Stimulated activated CD8-positive, alpha-beta memory T cell treated with anti-CD3 and anti-CD28 coated beads, Interleukin-15, amount 100 ng/mL, for 1 hour (primary cell): ENCODE measurements at regions not wholly inside any gene's neighbourhood (a gene's known extent, or its start where the extent isn't known, plus 50 kb on each side); places are given as distances from the start of the nearest gene placed in this dataset.
"Not testable (repeated sequence)": the region's sequence is repeated elsewhere in the genome, so short reads cannot be mapped to it uniquely, and the experiment has no call there.

Experiments used
- DNase-seq: peaks from one replicate; pipeline ENCODE4 v3.0.0-alpha.2; 2020; ENCODE audit warnings: low read depth

GRCh38 chr1:239931341-239931740 lies 160.3 kb upstream of the FMN2 start:
- no peak for DNase-seq

GRCh38 chr1:239939602-239940001 lies 152.1 kb upstream of the FMN2 start:
- DNase-seq = no peak

- no peak for DNase-seq
Observed at GRCh38 chr1:239943761-239944160, 147.9 kb upstream of the FMN2 start.

GRCh38 chr1:239944666-239945065 lies 147.0 kb upstream of the FMN2 start:
- no peak for DNase-seq

- DNase-seq = no peak
Observed at GRCh38 chr1:239947801-239948200, 143.9 kb upstream of the FMN2 start.

- DNase-seq = no peak
Observed at GRCh38 chr1:239951511-239952140, 140.1 kb upstream of the FMN2 start.

- no peak for DNase-seq
Observed at GRCh38 chr1:239952348-239953308, 139.1 kb upstream of the FMN2 start.

GRCh38 chr1:239954836-239955235 lies 136.8 kb upstream of the FMN2 start:
- DNase-seq = no peak

- DNase-seq = no peak
Observed at GRCh38 chr1:239955431-239955830, 136.3 kb upstream of the FMN2 start.

GRCh38 chr1:239956263-239956662 lies 135.4 kb upstream of the FMN2 start:
- DNase-seq = no peak

GRCh38 chr1:239958063-239958462 lies 133.6 kb upstream of the FMN2 start:
- no peak for DNase-seq

- DNase-seq = no peak
Observed at GRCh38 chr1:239960366-239960765, 131.3 kb upstream of the FMN2 start.

GRCh38 chr1:239963856-239964255 lies 127.8 kb upstream of the FMN2 start:
- no peak for DNase-seq

GRCh38 chr1:239976130-239976968 lies 115.3 kb upstream of the FMN2 start:
- peak; percentile 4 for DNase-seq

- DNase-seq = no peak
Observed at GRCh38 chr1:239977416-239977815, 114.3 kb upstream of the FMN2 start.

- no peak for DNase-seq
Observed at GRCh38 chr1:239979456-239979855, 112.2 kb upstream of the FMN2 start.

GRCh38 chr1:239982762-239983161 lies 108.9 kb upstream of the FMN2 start:
- no peak for DNase-seq

GRCh38 chr1:239985044-239985443 lies 106.6 kb upstream of the FMN2 start:
- DNase-seq = no peak

- DNase-seq = no peak
Observed at GRCh38 chr1:239987103-239987745, 104.5 kb upstream of the FMN2 start.

GRCh38 chr1:239989990-239990389 lies 101.7 kb upstream of the FMN2 start:
- no peak for DNase-seq

GRCh38 chr1:239992566-239992965 lies 99.1 kb upstream of the FMN2 start:
- not testable (repeated sequence) for DNase-seq

- no peak for DNase-seq
Observed at GRCh38 chr1:239993366-239993765, 98.3 kb upstream of the FMN2 start.
